ENCODE measurements at regions not wholly inside any gene's neighbourhood (a gene's known extent, or its start where the extent isn't known, plus 50 kb on each side); places are given as distances from the start of the nearest gene placed in this dataset.

GRCh38 chrX:42127563-42127962, 204.2 kb upstream of the CASK start:
- Mint-ChIP-seq H3K9me3 (peaks cover 34% of the 10 kb centered on the region), H3K36me3 (no peaks in the 10 kb centered on the region), H3K27ac (no peak overlapping the region), H3K27me3 (ENCODE audit: low read depth) (no peaks in the 10 kb centered on the region), H3K4me1 (peaks cover 3% of the 10 kb centered on the region), H3K4me3 (no peak overlapping the region)
- TF ChIP-seq CTCF (IDR thresholded peaks at IDR 0.05; ENCODE audit: unreplicated experiment): no peak
- no peak for DNase-seq (ENCODE audit: low spot score in 2 of 2, unreplicated experiment in 2 of 2)

DNA sequence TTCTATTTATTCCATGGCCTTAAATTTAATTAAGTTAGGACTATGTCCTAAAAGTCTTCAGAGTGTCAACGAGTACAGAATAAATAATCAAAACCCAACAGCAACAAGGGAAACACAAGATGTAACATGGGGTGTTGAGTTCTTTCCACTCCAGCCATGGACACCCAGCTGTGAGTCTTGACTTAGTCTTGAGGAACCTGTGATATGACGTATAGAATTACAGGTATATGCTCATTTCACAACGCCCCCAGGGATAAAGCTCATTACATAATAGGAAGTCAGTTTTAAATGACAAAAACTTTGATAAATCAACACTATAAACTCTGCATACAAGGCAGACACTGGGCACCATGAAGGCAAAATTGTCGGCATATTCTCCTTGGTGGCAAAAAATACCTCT, 200.0 kb upstream of the CASK start:
- no peak overlapping the region for H3K4me3 Mint-ChIP-seq
- H3K27ac Mint-ChIP-seq: no peak overlapping the region
- no peaks in the 10 kb centered on the region for H3K4me1 Mint-ChIP-seq
- H3K9me3 Mint-ChIP-seq: peaks cover 22% of the 10 kb centered on the region
- no peak for DNase-seq (ENCODE audit: low spot score in 2 of 2, unreplicated experiment in 2 of 2)
- TF ChIP-seq CTCF (IDR thresholded peaks at IDR 0.05; ENCODE audit: unreplicated experiment): no peak
- no peaks in the 10 kb centered on the region for H3K36me3 Mint-ChIP-seq
- no peaks in the 10 kb centered on the region for H3K27me3 Mint-ChIP-seq (ENCODE audit: low read depth)

DNA sequence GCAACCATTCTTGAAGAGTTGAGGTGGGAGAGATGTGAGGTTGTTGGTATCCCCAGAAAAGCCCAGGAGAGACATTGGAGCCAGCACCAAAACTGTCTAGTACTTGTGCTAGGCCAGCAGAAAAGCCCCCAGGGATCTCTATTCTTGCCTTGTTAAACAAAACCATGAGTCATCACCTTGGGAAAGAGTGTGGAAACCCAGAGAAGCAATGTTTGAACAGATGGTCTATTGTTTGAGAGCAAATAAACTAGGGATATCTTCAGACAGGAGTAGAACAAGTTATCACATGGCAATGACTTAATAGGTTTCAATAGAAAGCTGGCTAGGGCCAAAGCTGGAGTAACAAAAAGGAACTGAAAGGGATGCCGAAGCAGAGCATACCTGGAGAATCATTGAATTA, 195.7 kb upstream of the CASK start:
- no peaks in the 10 kb centered on the region for H3K36me3 Mint-ChIP-seq
- H3K4me3 Mint-ChIP-seq: no peak overlapping the region
- H3K4me1 Mint-ChIP-seq: no peaks in the 10 kb centered on the region
- no peaks in the 10 kb centered on the region for H3K27me3 Mint-ChIP-seq (ENCODE audit: low read depth)
- peaks cover 13% of the 10 kb centered on the region for H3K9me3 Mint-ChIP-seq
- no peak for DNase-seq (ENCODE audit: low spot score in 2 of 2, unreplicated experiment in 2 of 2)
- no peak for TF ChIP-seq CTCF (IDR thresholded peaks at IDR 0.05; ENCODE audit: unreplicated experiment)
- no peak overlapping the region for H3K27ac Mint-ChIP-seq

GRCh38 chrX:42117318-42117717, 194.0 kb upstream of the CASK start:
- Mint-ChIP-seq H3K27me3 (ENCODE audit: low read depth) (no peaks in the 10 kb centered on the region), H3K4me3 (no peak overlapping the region), H3K4me1 (no peaks in the 10 kb centered on the region), H3K36me3 (peaks cover 2% of the 10 kb centered on the region), H3K27ac (no peak overlapping the region), H3K9me3 (peaks cover 20% of the 10 kb centered on the region)
- DNase-seq (ENCODE audit: low spot score in 2 of 2, unreplicated experiment in 2 of 2): no peak
- TF ChIP-seq CTCF (IDR thresholded peaks at IDR 0.05; ENCODE audit: unreplicated experiment): no peak

GRCh38 chrX:42109428-42109827, 186.1 kb upstream of the CASK start:
- no peak for DNase-seq (ENCODE audit: low spot score in 2 of 2, unreplicated experiment in 2 of 2)
- no peaks in the 10 kb centered on the region for H3K4me1 Mint-ChIP-seq

More at GRCh38 chrX:42109428-42109827, 186.1 kb upstream of the CASK start:
- no peaks in the 10 kb centered on the region for H3K27me3 Mint-ChIP-seq (ENCODE audit: low read depth)
- H3K36me3 Mint-ChIP-seq: peaks cover 2% of the 10 kb centered on the region
- peaks cover 47% of the 10 kb centered on the region for H3K9me3 Mint-ChIP-seq
- H3K4me3 Mint-ChIP-seq: no peak overlapping the region
- TF ChIP-seq CTCF (IDR thresholded peaks at IDR 0.05; ENCODE audit: unreplicated experiment): no peak
- no peak overlapping the region for H3K27ac Mint-ChIP-seq

All from mesothelial cell of epicardium (in vitro differentiated cells).